GM19025 (cell line): ENCODE measurements at regions not wholly inside any gene's neighbourhood (a gene's known extent, or its start where the extent isn't known, plus 50 kb on each side); places are given as distances from the start of the nearest gene placed in this dataset.

Experiments
- ATAC-seq: cut with Tn5 transposase; IDR thresholded peaks from one replicate; pipeline ENCODE4 v1.9.1; 2021; ENCODE audit warnings: mild to moderate bottlenecking, low read depth, moderate library complexity; ENCODE audit not compliant: unreplicated experiment

- no peak for ATAC-seq
These were observed 165.3 kb upstream of the FOXD3 start for GRCh38 chr1:63157085-63157484.

GRCh38 chr1:63169057-63169456, 153.3 kb upstream of the FOXD3 start:
- ATAC-seq, result no peak

GRCh38 chr1:63173161-63173560, 149.2 kb upstream of the FOXD3 start:
- ATAC-seq, result no peak

- ATAC-seq, result no peak
These were observed 132.7 kb upstream of the FOXD3 start for GRCh38 chr1:63189677-63190076.

- ATAC-seq, result no peak
These were observed 132.2 kb upstream of the FOXD3 start for GRCh38 chr1:63190171-63190570.

- no peak for ATAC-seq
These were observed 123.4 kb upstream of the FOXD3 start for GRCh38 chr1:63198871-63199394.

GRCh38 chr1:63199706-63200335, 122.5 kb upstream of the FOXD3 start:
- no peak for ATAC-seq

GRCh38 chr1:63200676-63201075, 121.7 kb upstream of the FOXD3 start:
- ATAC-seq, result no peak

GRCh38 chr1:63203641-63204040, 118.7 kb upstream of the FOXD3 start:
- no peak for ATAC-seq

- ATAC-seq, result no peak
These were observed 116.6 kb upstream of the FOXD3 start for GRCh38 chr1:63205776-63206175.

GRCh38 chr1:63214553-63214952, 107.8 kb upstream of the FOXD3 start:
- no peak for ATAC-seq

GRCh38 chr1:63223426-63223825, 98.9 kb upstream of the FOXD3 start:
- no peak for ATAC-seq

- no peak for ATAC-seq
These were observed 91.6 kb upstream of the FOXD3 start for GRCh38 chr1:63230722-63231121.

GRCh38 chr1:63238721-63239120, 83.6 kb upstream of the FOXD3 start:
- no peak for ATAC-seq

- ATAC-seq, result no peak
These were observed 77.2 kb upstream of the FOXD3 start for GRCh38 chr1:63245186-63245585.

GRCh38 chr1:63248216-63248615, 74.2 kb upstream of the FOXD3 start:
- ATAC-seq, result no peak

- ATAC-seq, result no peak
These were observed 67.2 kb upstream of the FOXD3 start for GRCh38 chr1:63255153-63255552.

- ATAC-seq, result no peak
These were observed 60.5 kb upstream of the FOXD3 start for GRCh38 chr1:63261736-63262458.

GRCh38 chr1:63262459-63262770, 60.0 kb upstream of the FOXD3 start:
- ATAC-seq, result no peak

- ATAC-seq, result no peak
These were observed 58.2 kb upstream of the FOXD3 start for GRCh38 chr1:63264161-63264560.

GRCh38 chr1:63266857-63267256, 55.5 kb upstream of the FOXD3 start:
- ATAC-seq, result no peak

GRCh38 chr1:63268876-63269275, 53.5 kb upstream of the FOXD3 start:
- no peak for ATAC-seq
